Activated T-helper 2 cell treated with anti-CD3 and anti-CD28 coated beads, Interferon-gamma antibody, Interleukin-2, Interleukin-4, amounts not matched to agents 10 μg/mL and 5 μg/mL and 100 μg/mL, durations not matched to agents 14 hours and 24 hours and 36 hours (primary cell): ENCODE measurements at regions not wholly inside any gene's neighbourhood (a gene's known extent, or its start where the extent isn't known, plus 50 kb on each side); places are given as distances from the start of the nearest gene placed in this dataset.

Source experiments
- DNase-seq: peaks from one replicate; pipeline ENCODE4 v3.0.0; 2021; ENCODE audit warnings: low spot score
- H3K27ac Mint-ChIP-seq: one replicate; pipeline ENCODE4 v1.8.0; 2021; ENCODE audit warnings: mixed read lengths
- H3K27me3 Mint-ChIP-seq: one replicate; pipeline ENCODE4 v1.8.0; 2021; ENCODE audit warnings: low read depth, mixed read lengths
- H3K36me3 Mint-ChIP-seq: one replicate; pipeline ENCODE4 v1.8.0; 2021; ENCODE audit warnings: low read depth, mixed read lengths
- H3K4me1 Mint-ChIP-seq: one replicate; pipeline ENCODE4 v1.8.0; 2021; ENCODE audit warnings: low read depth, mixed read lengths
- H3K4me3 Mint-ChIP-seq: one replicate; pipeline ENCODE4 v1.8.0; 2021; ENCODE audit warnings: low read depth, mild to moderate bottlenecking, moderate library complexity, mixed read lengths
- H3K9me3 Mint-ChIP-seq: one replicate; pipeline ENCODE4 v1.8.0; 2021; ENCODE audit warnings: mixed read lengths
- intact Hi-C: fragments of 100-400 bp; cut with micrococcal nuclease; formaldehyde crosslinking; loops from one replicate; pipeline ENCODE4 v1.15.1; 2023

- no peak overlapping the region for H3K4me3 Mint-ChIP-seq
- intact Hi-C loops = no loop called here
- no peaks in the 10 kb centered on the region for H3K36me3 Mint-ChIP-seq
- H3K9me3 Mint-ChIP-seq = no peaks in the 10 kb centered on the region
- no peak overlapping the region for H3K27ac Mint-ChIP-seq
- no peaks in the 10 kb centered on the region for H3K4me1 Mint-ChIP-seq
- DNase-seq = no peak
- no peaks in the 10 kb centered on the region for H3K27me3 Mint-ChIP-seq
Observed at GRCh38 chr13:106056851-106057250, 478.6 kb downstream of the EFNB2 start.

- intact Hi-C loops = no loop called here
- Mint-ChIP-seq H3K27ac (no peak overlapping the region), H3K9me3 (no peaks in the 10 kb centered on the region), H3K4me1 (no peaks in the 10 kb centered on the region), H3K27me3 (no peaks in the 10 kb centered on the region), H3K4me3 (no peak overlapping the region), H3K36me3 (no peaks in the 10 kb centered on the region)
- DNase-seq = no peak
Observed at GRCh38 chr13:106052200-106052767, 483.2 kb downstream of the EFNB2 start.

- no peaks in the 10 kb centered on the region for H3K36me3 Mint-ChIP-seq
- H3K27me3 Mint-ChIP-seq = no peaks in the 10 kb centered on the region
- intact Hi-C loops = no loop called here
- H3K9me3 Mint-ChIP-seq = no peaks in the 10 kb centered on the region
- no peak for DNase-seq
- H3K4me1 Mint-ChIP-seq = no peaks in the 10 kb centered on the region
- no peak overlapping the region for H3K4me3 Mint-ChIP-seq
- H3K27ac Mint-ChIP-seq = no peak overlapping the region
Observed at GRCh38 chr13:106049171-106049570, 486.3 kb downstream of the EFNB2 start.

GRCh38 chr13:106048386-106048785 lies 487.1 kb downstream of the EFNB2 start:
- no peak for DNase-seq
- no peak overlapping the region for H3K4me3 Mint-ChIP-seq
- no peak overlapping the region for H3K27ac Mint-ChIP-seq

GRCh38 chr13:106047859-106048258 lies 487.6 kb downstream of the EFNB2 start:
- no peak overlapping the region for H3K27ac Mint-ChIP-seq
- no peaks in the 10 kb centered on the region for H3K9me3 Mint-ChIP-seq
- intact Hi-C loops = no loop called here
- H3K4me1 Mint-ChIP-seq = no peaks in the 10 kb centered on the region
- no peaks in the 10 kb centered on the region for H3K36me3 Mint-ChIP-seq
- no peak overlapping the region for H3K4me3 Mint-ChIP-seq
- no peaks in the 10 kb centered on the region for H3K27me3 Mint-ChIP-seq
- no peak for DNase-seq

More at GRCh38 chr13:106048386-106048785, 487.1 kb downstream of the EFNB2 start:
- H3K4me1 Mint-ChIP-seq = no peaks in the 10 kb centered on the region
- H3K27me3 Mint-ChIP-seq = no peaks in the 10 kb centered on the region
- no peaks in the 10 kb centered on the region for H3K9me3 Mint-ChIP-seq
- no peaks in the 10 kb centered on the region for H3K36me3 Mint-ChIP-seq
- intact Hi-C loops = no loop called here

- intact Hi-C loops = no loop called here
- Mint-ChIP-seq H3K9me3 (no peaks in the 10 kb centered on the region), H3K4me1 (no peaks in the 10 kb centered on the region), H3K4me3 (no peak overlapping the region), H3K36me3 (no peaks in the 10 kb centered on the region), H3K27ac (no peak overlapping the region), H3K27me3 (no peaks in the 10 kb centered on the region)
- no peak for DNase-seq
Observed at GRCh38 chr13:106042996-106043581, 492.4 kb downstream of the EFNB2 start.

GRCh38 chr13:106041445-106041844 lies 494.0 kb downstream of the EFNB2 start:
- DNase-seq = no peak
- intact Hi-C loops = no loop called here
- Mint-ChIP-seq H3K4me3 (no peak overlapping the region), H3K4me1 (no peaks in the 10 kb centered on the region), H3K27me3 (no peaks in the 10 kb centered on the region), H3K36me3 (no peaks in the 10 kb centered on the region), H3K9me3 (no peaks in the 10 kb centered on the region), H3K27ac (no peak overlapping the region)

- H3K4me1 Mint-ChIP-seq = no peaks in the 10 kb centered on the region
Observed at GRCh38 chr13:106038752-106039151, 496.7 kb downstream of the EFNB2 start.

GRCh38 chr13:106036870-106037269 lies 498.6 kb downstream of the EFNB2 start:
- Mint-ChIP-seq H3K4me1 (no peaks in the 10 kb centered on the region), H3K9me3 (no peaks in the 10 kb centered on the region), H3K27ac (no peak overlapping the region), H3K27me3 (no peaks in the 10 kb centered on the region), H3K4me3 (no peak overlapping the region), H3K36me3 (no peaks in the 10 kb centered on the region)
- intact Hi-C loops = no loop called here
- no peak for DNase-seq

More at GRCh38 chr13:106038752-106039151, 496.7 kb downstream of the EFNB2 start:
- no peaks in the 10 kb centered on the region for H3K27me3 Mint-ChIP-seq
- no peak for DNase-seq
- no peaks in the 10 kb centered on the region for H3K9me3 Mint-ChIP-seq
- H3K36me3 Mint-ChIP-seq = no peaks in the 10 kb centered on the region
- no peak overlapping the region for H3K27ac Mint-ChIP-seq
- intact Hi-C loops = no loop called here
- H3K4me3 Mint-ChIP-seq = no peak overlapping the region

GRCh38 chr13:106034201-106034600 lies 501.3 kb downstream of the EFNB2 start:
- Mint-ChIP-seq H3K4me1 (no peaks in the 10 kb centered on the region), H3K9me3 (no peaks in the 10 kb centered on the region), H3K27ac (no peak overlapping the region), H3K27me3 (no peaks in the 10 kb centered on the region), H3K36me3 (no peaks in the 10 kb centered on the region), H3K4me3 (no peak overlapping the region)
- intact Hi-C loops = no loop called here
- DNase-seq = no peak

- no peaks in the 10 kb centered on the region for H3K4me1 Mint-ChIP-seq
- no peaks in the 10 kb centered on the region for H3K27me3 Mint-ChIP-seq
- no peak for DNase-seq
- no peaks in the 10 kb centered on the region for H3K9me3 Mint-ChIP-seq
- H3K27ac Mint-ChIP-seq = no peak overlapping the region
- intact Hi-C loops = no loop called here
- no peaks in the 10 kb centered on the region for H3K36me3 Mint-ChIP-seq
- no peak overlapping the region for H3K4me3 Mint-ChIP-seq
Observed at GRCh38 chr13:106033659-106034058, 501.8 kb downstream of the EFNB2 start.

- Mint-ChIP-seq H3K36me3 (no peaks in the 10 kb centered on the region), H3K9me3 (no peaks in the 10 kb centered on the region), H3K4me3 (no peak overlapping the region), H3K27ac (no peak overlapping the region), H3K4me1 (no peaks in the 10 kb centered on the region), H3K27me3 (no peaks in the 10 kb centered on the region)
- intact Hi-C loops = no loop called here
- no peak for DNase-seq
Observed at GRCh38 chr13:106032441-106032840, 503.0 kb downstream of the EFNB2 start.

- Mint-ChIP-seq H3K4me1 (no peaks in the 10 kb centered on the region), H3K27me3 (no peaks in the 10 kb centered on the region), H3K9me3 (no peaks in the 10 kb centered on the region), H3K27ac (no peak overlapping the region), H3K36me3 (no peaks in the 10 kb centered on the region), H3K4me3 (no peak overlapping the region)
- DNase-seq = no peak
- intact Hi-C loops = no loop called here
Observed at GRCh38 chr13:106029676-106030290, 505.7 kb downstream of the EFNB2 start.
